Daoy (cell line): ENCODE measurements at regions not wholly inside any gene's neighbourhood (a gene's known extent, or its start where the extent isn't known, plus 50 kb on each side); places are given as distances from the start of the nearest gene placed in this dataset.
"Not testable (repeated sequence)": the region's sequence is repeated elsewhere in the genome, so short reads cannot be mapped to it uniquely, and the experiment has no call there.

Experiments
- DNase-seq: peaks from one replicate; pipeline ENCODE4 v3.0.0-alpha.2; 2015; ENCODE audit warnings: low read depth

DNA sequence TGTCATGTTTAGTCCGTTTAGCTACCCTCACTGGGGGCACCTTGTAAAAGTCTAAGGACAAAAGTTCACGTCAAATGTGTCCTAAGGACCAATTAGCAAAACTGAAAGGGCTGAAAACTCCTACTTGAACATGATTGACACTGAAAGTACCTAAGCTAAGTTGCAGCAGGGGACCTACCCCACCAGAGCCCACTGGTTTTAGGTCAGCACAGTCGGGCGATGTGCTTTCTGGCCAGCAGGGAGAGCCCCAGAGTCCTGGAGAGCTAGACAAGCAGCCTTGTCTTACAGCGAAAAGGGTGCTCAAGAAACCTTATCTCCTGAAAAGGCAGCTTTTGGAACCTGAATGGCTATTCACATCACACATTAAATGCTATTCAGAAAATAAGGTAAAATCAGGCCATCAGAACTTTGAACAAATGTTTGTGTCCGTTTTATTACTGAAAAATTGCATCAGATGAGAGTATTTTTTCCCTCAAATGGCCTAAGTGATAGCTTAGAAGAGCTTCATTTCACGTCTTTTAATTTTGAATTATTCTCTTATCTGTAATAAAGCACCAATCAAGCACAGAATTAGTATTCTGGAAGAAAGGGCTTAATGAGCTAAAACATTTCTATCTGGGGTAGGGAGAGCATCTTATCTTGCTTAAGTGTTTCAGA, 52.2 kb upstream of the MKI67 start:
- peak; percentile 35 for DNase-seq

GRCh38 chr10:128180843-128181242, 54.6 kb upstream of the MKI67 start:
- DNase-seq, result no peak

DNA sequence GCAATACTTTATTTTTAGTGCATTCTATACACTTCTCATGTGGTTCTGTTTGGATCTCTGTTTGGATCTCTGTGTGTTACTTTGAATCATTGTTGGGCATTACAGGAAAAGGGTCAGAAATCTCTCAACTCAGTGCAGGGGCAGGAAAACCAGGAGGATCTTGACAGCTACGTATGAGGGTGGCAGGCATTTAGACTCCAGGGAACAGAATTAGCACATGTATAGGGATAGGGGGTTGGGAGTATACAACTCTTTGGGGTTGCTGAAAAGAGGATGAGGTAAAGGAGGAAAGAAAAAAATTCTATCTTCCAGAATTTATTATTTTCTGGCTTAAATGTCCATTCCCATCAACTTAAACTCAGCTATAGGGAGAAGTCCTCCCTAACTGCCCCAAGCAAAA, 59.4 kb upstream of the MKI67 start:
- no peak for DNase-seq

DNA sequence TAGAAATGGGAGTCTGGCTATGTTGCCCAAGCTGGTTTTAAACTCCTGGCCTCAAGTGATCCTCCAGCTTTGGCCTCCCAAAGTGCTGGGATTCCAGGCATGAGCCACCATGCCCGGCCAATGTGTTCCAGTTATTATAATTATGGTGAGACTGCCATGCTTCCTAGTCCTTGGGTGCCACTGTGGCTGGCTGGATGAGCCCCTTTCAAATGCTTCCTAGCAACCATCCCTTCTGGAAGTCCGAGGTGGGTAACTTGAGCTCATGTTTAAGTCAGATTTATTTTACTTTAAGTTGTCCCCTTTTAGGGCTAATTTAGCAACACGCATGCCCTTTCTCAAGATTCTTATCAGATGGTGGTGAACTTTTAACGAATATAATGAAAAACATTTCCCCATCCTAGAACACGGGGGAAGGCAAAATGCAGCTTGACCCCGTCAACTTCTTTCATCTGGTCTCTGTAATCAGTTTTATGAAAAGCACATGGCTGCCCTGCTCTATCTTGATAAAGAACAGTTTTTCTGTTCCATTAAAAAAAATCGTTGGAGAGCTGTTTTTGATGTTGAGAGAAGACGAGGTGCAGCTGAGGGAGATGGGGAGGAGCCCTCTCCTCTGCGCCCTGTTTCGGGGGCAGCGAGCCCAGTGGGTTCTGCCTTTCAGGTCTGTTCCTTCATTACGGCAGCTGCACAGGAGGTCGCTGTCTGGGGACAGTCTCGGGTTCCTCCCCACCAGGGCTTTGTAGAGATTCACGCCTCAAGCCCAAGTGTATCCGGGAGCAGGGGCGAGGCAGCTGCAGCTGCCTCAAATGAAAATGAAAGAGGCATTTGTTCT, 61.0 kb upstream of the MKI67 start:
- no peak for DNase-seq

- DNase-seq, result no peak
Observed at GRCh38 chr10:128187788-128188185, 61.6 kb upstream of the MKI67 start.

GRCh38 chr10:128189176-128189575, 63.0 kb upstream of the MKI67 start:
- no peak for DNase-seq

GRCh38 chr10:128191847-128192246, 65.6 kb upstream of the MKI67 start:
- DNase-seq, result peak; percentile 42

GRCh38 chr10:128201826-128202225, 75.6 kb upstream of the MKI67 start:
- DNase-seq, result not testable (repeated sequence)

- no peak for DNase-seq
Observed at GRCh38 chr10:128203028-128203427, 76.8 kb upstream of the MKI67 start.

DNA sequence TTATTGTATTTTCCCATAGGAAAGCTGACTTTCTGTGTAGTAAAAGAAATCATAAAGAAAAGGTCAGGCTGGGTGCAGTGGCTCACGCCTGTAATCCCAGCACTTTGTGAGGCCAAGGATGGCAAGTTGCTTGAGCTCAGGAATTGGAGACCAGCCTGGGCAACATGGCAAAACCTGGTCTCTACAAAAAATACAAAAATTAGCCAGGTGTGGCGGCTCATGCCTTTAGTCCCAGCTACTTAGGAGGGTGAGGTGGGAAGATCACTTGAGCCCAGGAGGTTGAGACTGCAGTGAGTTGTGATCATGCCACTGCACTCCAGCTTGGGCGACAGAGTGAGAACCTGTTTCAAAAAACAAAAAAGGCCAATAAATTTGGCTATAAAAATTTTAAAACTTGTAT, 79.4 kb upstream of the MKI67 start:
- DNase-seq, result not testable (repeated sequence)

- DNase-seq, result no peak
Observed at GRCh38 chr10:128206676-128207075, 80.5 kb upstream of the MKI67 start.

DNA sequence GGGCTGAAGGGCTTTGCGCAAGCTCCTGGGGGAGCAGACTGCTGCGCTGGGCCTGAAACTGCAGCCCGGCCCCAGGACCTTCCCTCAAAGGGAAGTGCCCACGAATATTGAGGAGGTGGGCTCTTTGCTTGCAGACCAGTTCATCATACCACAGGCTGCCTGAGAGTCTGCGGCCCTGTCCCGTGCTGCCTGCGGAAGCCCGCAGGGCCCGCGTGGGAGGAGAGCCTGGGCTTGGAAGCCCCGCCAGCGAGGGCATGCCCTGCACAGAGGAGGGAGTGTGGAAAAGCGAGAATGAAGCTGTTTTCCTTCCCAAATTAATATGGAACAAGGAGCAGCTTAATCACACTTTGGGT, 83.6 kb upstream of the MKI67 start:
- DNase-seq, result no peak

DNA sequence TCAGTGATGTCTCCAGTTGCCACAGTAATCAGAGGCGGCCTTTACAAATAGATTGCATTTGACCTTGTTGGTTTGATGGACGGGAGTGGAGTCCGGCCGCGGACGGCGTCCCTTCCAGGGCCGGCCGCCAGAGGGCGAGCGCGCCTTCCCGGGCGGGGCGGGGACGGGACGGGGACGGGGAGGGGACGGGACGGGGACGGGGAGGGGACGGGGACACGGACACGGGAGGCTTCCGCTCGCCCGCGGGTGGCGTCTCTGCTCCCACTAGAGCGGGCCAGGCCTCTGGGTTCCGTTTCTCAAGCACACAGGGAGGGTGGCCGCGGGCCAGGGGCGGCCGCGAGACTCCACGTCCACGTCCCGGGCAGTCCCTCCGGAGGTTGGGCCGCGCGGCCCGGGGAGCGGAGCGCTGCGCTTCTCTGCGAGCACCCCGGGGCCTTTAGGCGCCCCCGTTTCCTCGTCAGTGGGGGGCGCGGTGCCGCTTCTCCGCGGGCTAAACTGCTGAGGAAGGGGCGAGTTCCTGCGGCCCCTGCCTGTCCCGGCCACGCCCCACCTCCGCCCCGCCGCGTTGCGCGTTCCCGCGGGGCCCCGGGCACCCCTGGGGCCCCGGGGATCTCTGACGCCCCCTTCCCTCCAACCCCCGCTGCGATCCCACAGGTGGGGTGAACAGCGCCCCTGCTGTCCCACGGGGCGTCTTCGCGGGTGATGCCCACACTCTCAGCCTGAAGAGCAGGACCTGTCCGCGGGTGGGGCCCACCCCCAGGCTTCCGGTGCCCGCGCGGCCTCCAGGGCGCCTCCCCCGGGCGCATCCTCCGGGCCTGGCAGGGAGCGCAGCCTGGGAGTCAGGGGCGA, 84.2 kb upstream of the MKI67 start:
- peak; percentile 60 for DNase-seq

- no peak for DNase-seq
Observed at GRCh38 chr10:128211064-128211504, 84.9 kb upstream of the MKI67 start.

GRCh38 chr10:128211953-128212727, 85.9 kb upstream of the MKI67 start:
- DNase-seq, result peak; percentile 82

GRCh38 chr10:128213156-128213555, 86.9 kb upstream of the MKI67 start:
- DNase-seq, result no peak

DNA sequence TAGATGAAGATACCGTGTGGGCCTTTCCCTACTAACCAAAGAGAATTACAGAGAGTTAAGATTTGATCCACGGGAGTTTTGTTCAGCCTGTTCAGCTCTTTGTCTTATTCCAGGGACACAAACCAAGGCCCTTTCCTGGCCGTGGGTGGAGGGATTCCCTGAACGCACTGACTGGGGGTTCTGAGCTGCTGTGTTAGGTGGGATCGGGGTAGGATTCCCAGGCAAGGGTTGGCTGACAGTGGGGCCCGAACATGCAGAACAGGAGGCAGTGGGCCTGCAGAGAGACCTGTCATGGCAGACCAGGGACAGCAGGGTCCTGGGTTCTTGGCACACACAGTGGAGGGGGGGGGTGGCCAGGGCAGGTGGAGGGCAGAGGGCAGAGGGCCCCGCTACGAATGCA, 89.5 kb upstream of the MKI67 start:
- DNase-seq, result no peak

GRCh38 chr10:128217136-128217535, 90.9 kb upstream of the MKI67 start:
- peak; percentile 9 for DNase-seq

GRCh38 chr10:128218161-128218560, 91.9 kb upstream of the MKI67 start:
- DNase-seq, result no peak

- DNase-seq, result no peak
Observed at GRCh38 chr10:128219295-128219694, 93.1 kb upstream of the MKI67 start.

- no peak for DNase-seq
Observed at GRCh38 chr10:128220021-128220420, 93.8 kb upstream of the MKI67 start.

GRCh38 chr10:128221117-128221516, 94.9 kb upstream of the MKI67 start:
- DNase-seq, result no peak
